ENCODE measurements at regions not wholly inside any gene's neighbourhood (a gene's known extent, or its start where the extent isn't known, plus 50 kb on each side); places are given as distances from the start of the nearest gene placed in this dataset.

GRCh38 chr5:52177193-52177592, 610.5 kb upstream of the ITGA1 start:
- Histone ChIP-seq H3K4me3 (ENCODE audit: low read depth, low read length, poor library complexity, severe bottlenecking) (no peak overlapping the region), H3K27ac (ENCODE audit: low read depth, low read length, poor library complexity, severe bottlenecking) (no peak overlapping the region), H3K27me3 (replicated peaks; ENCODE audit: insufficient read depth, low read depth, low read length, poor library complexity) (no peaks in the 10 kb centered on the region), H3K9me3 (ENCODE audit: low read depth, low read length, poor library complexity, severe bottlenecking) (no peaks in the 10 kb centered on the region), H3K4me1 (ENCODE audit: insufficient read depth, low read length, poor library complexity, severe bottlenecking) (peaks cover 3% of the 10 kb centered on the region), H3K36me3 (ENCODE audit: insufficient read depth, low read length, poor library complexity, severe bottlenecking) (no peaks in the 10 kb centered on the region)
- DNase-seq (ENCODE audit: low spot score): peak; percentile 20
- BruUV-seq (replicated peaks): no TSS peak
- TF ChIP-seq CTCF (conservative IDR thresholded peaks at IDR 0.05; ENCODE audit: low read depth, low read length) (no peak), EZH2 (IDR thresholded peaks at IDR 0.05; ENCODE audit: borderline replicate concordance, low read depth, low read length, poor library complexity, severe bottlenecking) (no peak)
- ChIA-PET CTCF (no interaction called here), POLR2A (ENCODE audit: low non-redundant PET) (no interaction called here)
- intact Hi-C loops (cut with micrococcal nuclease; ENCODE audit: unreplicated experiment): no loop called here

- intact Hi-C loops (cut with micrococcal nuclease; ENCODE audit: unreplicated experiment): no loop called here
- no peaks in the 10 kb centered on the region for H3K36me3 ChIP-seq (ENCODE audit: insufficient read depth, low read length, poor library complexity, severe bottlenecking)
- POLR2A ChIA-PET (ENCODE audit: low non-redundant PET): no interaction called here
- CTCF ChIA-PET: no interaction called here
- DNase-seq (ENCODE audit: low spot score): no peak
- H3K27ac ChIP-seq (ENCODE audit: low read depth, low read length, poor library complexity, severe bottlenecking): no peak overlapping the region
- peaks cover 3% of the 10 kb centered on the region for H3K4me1 ChIP-seq (ENCODE audit: insufficient read depth, low read length, poor library complexity, severe bottlenecking)
- no peaks in the 10 kb centered on the region for H3K27me3 ChIP-seq (replicated peaks; ENCODE audit: insufficient read depth, low read depth, low read length, poor library complexity)
- no TSS peak for BruUV-seq (replicated peaks)
- TF ChIP-seq EZH2 (IDR thresholded peaks at IDR 0.05; ENCODE audit: borderline replicate concordance, low read depth, low read length, poor library complexity, severe bottlenecking): no peak
- TF ChIP-seq CTCF (conservative IDR thresholded peaks at IDR 0.05; ENCODE audit: low read depth, low read length): no peak
- H3K4me3 ChIP-seq (ENCODE audit: low read depth, low read length, poor library complexity, severe bottlenecking): no peak overlapping the region
- no peaks in the 10 kb centered on the region for H3K9me3 ChIP-seq (ENCODE audit: low read depth, low read length, poor library complexity, severe bottlenecking)
These were observed 606.3 kb upstream of the ITGA1 start for GRCh38 chr5:52181403-52181802.

GRCh38 chr5:52190737-52191136, 597.0 kb upstream of the ITGA1 start:
- Histone ChIP-seq H3K4me1 (ENCODE audit: insufficient read depth, low read length, poor library complexity, severe bottlenecking) (no peaks in the 10 kb centered on the region), H3K9me3 (ENCODE audit: low read depth, low read length, poor library complexity, severe bottlenecking) (no peaks in the 10 kb centered on the region), H3K4me3 (ENCODE audit: low read depth, low read length, poor library complexity, severe bottlenecking) (no peak overlapping the region), H3K36me3 (ENCODE audit: insufficient read depth, low read length, poor library complexity, severe bottlenecking) (no peaks in the 10 kb centered on the region), H3K27me3 (replicated peaks; ENCODE audit: insufficient read depth, low read depth, low read length, poor library complexity) (no peaks in the 10 kb centered on the region), H3K27ac (ENCODE audit: low read depth, low read length, poor library complexity, severe bottlenecking) (no peak overlapping the region)
- TF ChIP-seq CTCF (conservative IDR thresholded peaks at IDR 0.05; ENCODE audit: low read depth, low read length) (no peak), EZH2 (IDR thresholded peaks at IDR 0.05; ENCODE audit: borderline replicate concordance, low read depth, low read length, poor library complexity, severe bottlenecking) (no peak)
- intact Hi-C loops (cut with micrococcal nuclease; ENCODE audit: unreplicated experiment): no loop called here
- ChIA-PET CTCF (no interaction called here), POLR2A (ENCODE audit: low non-redundant PET) (no interaction called here)
- DNase-seq (ENCODE audit: low spot score): no peak
- BruUV-seq (replicated peaks): no TSS peak

Data from A673 (cell line).